Transverse colon (tissue), 4 donors: ENCODE measurements at regions not wholly inside any gene's neighbourhood (a gene's known extent, or its start where the extent isn't known, plus 50 kb on each side); places are given as distances from the start of the nearest gene placed in this dataset.

Experiments
- EP300 ChIP-seq: sonication (generic); formaldehyde crosslinking; IDR thresholded peaks from one replicate; pipeline ENCODE4 v1.6.1; 2017; ENCODE audit warnings: antibody characterized with exemption, low read depth
- POLR2A ChIP-seq: fragments of 450-650 bp; IDR thresholded peaks from one replicate; pipeline ENCODE4 v1.6.1; 2016; ENCODE audit warnings: antibody characterized with exemption, mild to moderate bottlenecking, moderate library complexity
- POLR2AphosphoS5 ChIP-seq, 3 donors: sonication (generic); formaldehyde crosslinking; IDR thresholded peaks; one replicate each; pipeline ENCODE4 v1.6.1; 2016; ENCODE audit warnings: antibody characterized with exemption in 3 of 3
- TF ChIP-seq, protein P1 (sequence below), 5 experiments: fragments of 200-600 bp in 3 of 5; fragments of 450-650 bp in 2 of 5; sonication (generic) in 3 of 5; IDR thresholded peaks; 1 replicate in 2 of 5; 2 replicates in 3 of 5; pipeline ENCODE4 v1.5.1; 2016 to 2017; ENCODE audit warnings: antibody characterized with exemption in 5 of 5, inconsistent platforms in 3 of 5, mild to moderate bottlenecking in 2 of 5, moderate library complexity in 1 of 5

DNA sequence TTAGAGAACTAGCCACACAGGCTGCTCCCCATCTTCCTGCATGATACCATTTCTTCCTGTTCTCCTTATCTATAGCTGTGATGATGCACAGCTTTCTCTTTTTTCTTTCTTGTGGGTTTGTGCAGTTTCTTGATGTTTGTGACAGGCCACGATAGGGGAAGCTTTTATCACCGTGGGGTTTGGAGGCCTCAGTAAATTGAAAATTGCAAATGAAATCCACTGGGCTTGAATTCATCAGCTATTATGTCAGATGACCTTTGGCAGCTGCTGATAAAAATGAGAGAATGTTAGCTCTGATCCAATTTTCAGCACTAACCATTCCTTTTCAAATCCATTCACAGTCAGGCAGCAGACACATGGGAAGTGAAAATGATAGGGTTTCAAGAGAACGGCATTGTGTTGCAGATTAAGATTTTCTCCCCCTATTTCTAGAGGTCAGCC is 176.9 kb upstream of the SOX2 start:
- TF ChIP-seq POLR2A (no peak), POLR2AphosphoS5 (IDR thresholded peaks at IDR 0.05) (no peak), EP300 (no peak)
- TF ChIP-seq, protein P1, sequence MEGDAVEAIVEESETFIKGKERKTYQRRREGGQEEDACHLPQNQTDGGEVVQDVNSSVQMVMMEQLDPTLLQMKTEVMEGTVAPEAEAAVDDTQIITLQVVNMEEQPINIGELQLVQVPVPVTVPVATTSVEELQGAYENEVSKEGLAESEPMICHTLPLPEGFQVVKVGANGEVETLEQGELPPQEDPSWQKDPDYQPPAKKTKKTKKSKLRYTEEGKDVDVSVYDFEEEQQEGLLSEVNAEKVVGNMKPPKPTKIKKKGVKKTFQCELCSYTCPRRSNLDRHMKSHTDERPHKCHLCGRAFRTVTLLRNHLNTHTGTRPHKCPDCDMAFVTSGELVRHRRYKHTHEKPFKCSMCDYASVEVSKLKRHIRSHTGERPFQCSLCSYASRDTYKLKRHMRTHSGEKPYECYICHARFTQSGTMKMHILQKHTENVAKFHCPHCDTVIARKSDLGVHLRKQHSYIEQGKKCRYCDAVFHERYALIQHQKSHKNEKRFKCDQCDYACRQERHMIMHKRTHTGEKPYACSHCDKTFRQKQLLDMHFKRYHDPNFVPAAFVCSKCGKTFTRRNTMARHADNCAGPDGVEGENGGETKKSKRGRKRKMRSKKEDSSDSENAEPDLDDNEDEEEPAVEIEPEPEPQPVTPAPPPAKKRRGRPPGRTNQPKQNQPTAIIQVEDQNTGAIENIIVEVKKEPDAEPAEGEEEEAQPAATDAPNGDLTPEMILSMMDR (IDR thresholded peaks at IDR 0.05): no peak
